Pulmonary artery endothelial cell (primary cell): ENCODE measurements at regions not wholly inside any gene's neighbourhood (a gene's known extent, or its start where the extent isn't known, plus 50 kb on each side); places are given as distances from the start of the nearest gene placed in this dataset.
A peak's percentile ranks its signal among the peaks of the same experiment; 100 is the strongest.
"Not testable (repeated sequence)": the region's sequence is repeated elsewhere in the genome, so short reads cannot be mapped to it uniquely, and the experiment has no call there.

Source experiments
- DNase-seq: peaks from one replicate; pipeline ENCODE4 v3.0.0-alpha.2; 2011; ENCODE audit warnings: low read depth, low spot score

DNA sequence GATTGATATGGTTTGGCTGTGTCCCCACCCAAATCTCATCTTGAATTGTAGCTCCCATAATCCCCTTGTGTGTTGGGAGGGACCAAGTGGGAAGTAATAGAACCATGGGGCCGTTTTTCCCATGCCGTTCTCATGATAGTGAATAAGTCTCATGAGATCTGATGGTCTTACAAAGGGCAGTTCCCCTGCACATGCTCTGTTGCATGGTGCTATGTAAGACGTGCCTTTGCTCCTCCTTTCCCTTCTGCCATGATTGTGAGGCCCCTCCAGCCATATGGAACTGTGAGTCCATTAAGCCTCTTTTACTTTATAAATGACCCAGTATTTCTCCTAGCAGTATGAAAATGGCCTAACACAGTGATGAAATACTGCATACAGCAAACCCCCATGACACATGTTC is 84.8 kb upstream of the SELENOP start:
- DNase-seq, result no peak

DNA sequence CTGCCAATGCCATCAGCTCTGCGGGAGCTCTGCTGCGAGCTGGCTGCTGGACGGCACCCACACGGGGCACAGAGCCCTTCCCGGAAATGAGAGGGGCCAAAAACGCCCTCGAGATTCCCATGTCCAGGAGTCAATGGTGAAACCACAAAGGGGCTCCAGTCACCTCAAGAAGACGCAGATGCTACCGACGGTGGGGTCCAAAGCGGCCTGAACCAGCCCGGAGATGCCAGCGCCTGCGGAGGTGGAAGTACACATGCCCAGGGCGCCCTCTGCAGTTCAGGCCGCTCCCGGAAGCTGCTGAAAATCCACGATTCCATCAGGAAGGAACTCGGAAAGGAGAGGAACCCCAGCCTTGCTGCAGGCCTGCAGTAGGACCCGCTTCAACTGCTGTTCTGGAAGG is 82.4 kb upstream of the SELENOP start:
- no peak for DNase-seq

DNA sequence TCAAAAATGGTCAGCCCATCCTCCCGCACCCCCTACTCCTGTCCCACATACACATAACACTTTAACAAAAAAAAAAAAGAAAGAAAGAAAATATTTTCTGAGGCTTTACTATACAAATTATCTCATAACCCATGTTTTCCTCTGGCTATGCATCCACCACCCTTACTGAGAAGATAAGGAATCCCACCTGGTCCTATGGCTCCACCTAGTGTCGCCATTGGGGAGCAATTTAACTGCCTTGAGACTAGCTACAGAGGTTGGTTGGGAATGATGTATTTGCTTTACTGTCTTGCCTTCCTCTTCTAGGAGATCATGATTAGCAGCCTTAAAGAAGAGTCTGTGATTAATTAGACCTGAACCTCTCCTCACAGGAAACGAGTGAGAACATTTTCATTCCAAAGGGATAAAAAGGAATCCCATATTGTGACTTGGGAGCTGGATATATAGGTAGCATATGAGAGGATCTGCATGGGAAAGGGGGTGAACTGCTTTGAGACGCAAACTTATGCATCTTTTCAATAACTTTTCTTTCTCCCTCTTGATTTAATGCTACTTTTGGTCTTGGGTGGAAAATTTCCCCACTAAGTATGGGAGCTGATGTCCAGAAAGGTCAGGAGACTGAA is 77.7 kb upstream of the SELENOP start:
- DNase-seq, result peak; percentile 26

DNA sequence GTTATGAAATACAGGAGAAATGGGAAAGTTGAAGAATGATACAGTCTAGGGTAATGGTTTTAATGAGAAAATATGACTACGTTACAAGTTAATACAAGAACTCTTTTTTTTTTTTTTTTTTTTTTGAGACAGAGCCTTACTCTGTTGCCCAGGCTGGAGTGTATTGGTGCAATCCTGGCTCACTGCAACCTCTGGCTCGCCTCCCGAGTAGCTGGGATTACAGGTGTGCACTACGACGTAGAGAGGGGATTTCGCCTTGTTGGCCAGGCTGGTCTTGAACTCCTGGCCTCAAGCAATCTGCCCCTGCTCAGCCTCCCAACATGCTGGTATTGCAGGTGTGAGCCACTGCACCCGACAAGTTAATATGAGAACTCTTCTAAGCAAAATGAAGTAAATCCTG is 77.1 kb upstream of the SELENOP start:
- no peak for DNase-seq

DNA sequence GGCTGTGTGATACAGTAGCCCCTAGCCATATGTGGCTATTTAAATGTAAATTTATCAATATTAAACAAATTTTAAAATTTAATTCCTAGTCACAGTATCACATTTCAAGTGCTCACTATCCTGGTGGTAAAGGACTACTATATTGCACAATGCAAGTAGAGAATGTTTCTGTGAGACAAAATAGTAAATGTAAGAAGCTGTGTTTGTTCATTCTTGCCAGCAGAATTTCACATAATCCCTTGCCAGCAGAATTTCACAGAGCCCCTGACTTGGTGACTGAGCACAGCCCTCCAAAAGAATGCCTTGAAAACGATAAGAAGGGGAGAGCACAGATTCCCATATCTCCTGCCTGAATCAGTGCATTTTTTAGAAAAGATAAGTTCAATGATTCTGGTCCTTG is 75.9 kb upstream of the SELENOP start:
- no peak for DNase-seq

DNA sequence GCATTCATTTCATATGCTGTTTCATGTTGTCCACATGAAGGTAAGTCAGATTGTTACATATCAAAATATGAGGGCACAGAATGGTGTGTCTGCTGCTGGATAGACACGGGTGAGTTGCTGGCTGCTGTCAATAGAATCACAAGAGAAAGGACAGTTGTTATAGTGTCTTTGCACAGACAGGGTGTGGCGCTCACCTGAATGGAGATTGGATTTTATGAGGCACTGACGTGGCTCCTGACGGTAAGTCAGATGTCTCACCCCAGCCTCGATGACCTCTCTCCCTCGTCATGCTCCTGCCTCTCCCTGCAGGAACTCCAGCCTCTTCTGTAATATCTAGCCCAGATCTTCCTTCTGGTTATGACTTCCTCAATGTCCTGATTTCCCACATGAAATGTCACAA is 75.4 kb upstream of the SELENOP start:
- DNase-seq, result no peak

DNA sequence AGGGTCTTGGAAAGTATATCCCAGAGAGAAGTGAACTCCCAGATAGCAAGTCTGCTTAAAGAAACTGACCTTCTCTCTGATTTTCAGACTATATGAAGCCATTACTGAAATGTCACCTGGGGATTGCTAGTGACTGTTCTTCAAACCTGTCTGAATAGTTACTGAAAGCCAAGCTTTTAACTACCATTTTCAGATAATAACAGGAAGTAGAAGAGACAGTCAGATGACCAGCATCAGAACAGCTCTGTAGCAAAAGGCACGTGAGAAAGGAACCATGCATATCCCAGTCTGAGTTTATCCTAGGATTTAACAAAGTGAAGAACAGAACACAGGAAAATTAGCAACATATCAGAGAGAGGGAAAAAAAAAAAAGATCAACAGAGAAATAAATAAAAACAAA is 74.9 kb upstream of the SELENOP start:
- DNase-seq, result no peak

DNA sequence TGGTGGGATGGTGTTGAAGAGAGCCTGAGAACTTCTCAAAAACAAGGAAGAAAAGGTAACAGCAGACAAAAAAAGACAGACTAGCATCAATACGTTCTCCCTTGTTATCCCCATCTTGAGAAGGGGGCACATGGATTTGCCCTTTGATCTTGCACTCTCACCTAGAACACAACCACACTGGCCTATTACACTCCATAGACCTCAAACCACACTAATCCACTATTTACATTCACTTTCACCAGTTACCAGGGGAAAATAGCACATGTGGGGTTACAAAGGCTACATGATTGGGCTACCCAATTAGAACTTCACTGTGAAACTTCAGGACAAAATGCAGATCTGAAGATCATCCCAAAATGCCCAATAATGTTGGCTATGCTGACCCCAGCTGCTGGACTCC is 72.6 kb upstream of the SELENOP start:
- no peak for DNase-seq

DNA sequence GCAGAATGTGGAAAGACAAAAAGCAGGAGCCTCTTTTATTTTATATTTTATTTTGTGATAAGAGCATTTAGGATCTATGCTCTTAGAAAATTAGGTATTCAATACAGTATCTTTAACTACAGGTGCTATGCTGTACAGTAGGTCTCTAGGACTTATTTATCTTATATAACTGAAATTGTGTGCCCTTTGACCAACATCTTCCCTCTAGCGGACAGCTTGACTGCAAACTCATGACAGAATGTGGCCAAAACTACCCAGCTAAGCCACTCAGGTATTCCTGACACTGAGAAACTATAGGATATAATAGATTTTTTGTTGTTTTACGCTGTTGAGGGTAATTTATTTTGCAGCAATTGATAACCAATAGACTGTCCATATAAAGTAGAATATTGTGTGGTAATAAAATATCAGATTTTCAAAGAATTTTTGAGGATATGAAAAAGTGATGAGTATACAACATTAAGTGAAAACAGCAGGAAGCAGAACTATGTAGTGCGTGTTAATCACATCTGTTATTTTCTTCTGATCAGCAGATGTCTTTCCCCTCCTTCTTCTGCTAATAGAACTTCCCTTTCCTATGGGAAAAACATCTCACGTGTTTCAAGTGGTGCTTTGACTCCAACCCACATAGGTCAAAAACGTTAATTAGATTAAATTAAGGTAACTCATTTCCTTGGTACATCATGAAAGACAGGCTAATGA is 69.9 kb upstream of the SELENOP start:
- no peak for DNase-seq

DNA sequence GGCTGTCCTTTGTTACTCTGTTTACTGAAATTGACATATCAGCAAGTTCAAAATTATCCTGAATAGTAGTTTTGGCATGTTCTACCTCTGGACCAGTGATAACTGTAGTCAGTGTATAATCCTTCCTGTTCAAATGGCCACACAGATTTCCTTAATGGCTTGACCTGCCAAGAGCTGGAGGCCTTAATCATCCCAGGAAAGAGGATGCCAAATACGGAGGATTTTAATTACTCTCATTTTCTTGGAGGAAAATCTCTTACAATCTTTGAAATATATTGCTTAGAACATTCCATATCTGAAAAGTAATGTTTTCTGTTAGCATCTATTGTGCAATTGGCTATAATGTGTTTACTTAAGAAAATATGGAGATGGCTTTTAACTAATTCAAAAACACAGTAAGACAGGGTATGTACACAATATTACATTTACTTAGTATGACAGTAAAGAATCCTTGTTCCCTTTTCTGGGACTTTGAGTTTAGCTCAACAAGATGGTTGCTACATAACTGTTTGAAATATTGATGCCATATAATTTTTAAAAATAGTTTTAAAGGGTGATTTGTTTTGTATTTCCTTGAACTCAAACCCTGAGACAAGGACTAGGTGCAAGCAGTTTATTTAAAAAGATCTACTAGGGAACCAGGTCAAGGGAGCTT is 68.9 kb upstream of the SELENOP start:
- no peak for DNase-seq

DNA sequence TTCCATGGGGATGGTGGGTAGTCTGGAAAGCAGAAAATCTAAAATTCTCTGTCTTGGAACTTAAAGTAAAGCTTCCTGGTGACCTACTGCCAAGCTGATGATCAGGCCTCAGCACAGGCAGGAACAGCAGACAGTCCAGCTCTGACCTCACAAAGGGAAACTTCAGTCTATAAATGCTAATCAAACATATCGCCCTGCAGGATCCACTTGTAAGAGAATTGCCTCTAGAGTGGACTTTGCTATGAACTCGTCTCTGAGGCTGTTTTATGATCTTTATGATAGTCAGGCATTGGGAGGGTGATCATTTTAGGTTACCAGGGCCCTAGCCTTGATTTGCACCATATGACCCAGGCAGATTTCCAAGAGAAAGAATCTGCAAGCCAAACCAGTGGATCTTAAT is 67.6 kb upstream of the SELENOP start:
- DNase-seq, result no peak

DNA sequence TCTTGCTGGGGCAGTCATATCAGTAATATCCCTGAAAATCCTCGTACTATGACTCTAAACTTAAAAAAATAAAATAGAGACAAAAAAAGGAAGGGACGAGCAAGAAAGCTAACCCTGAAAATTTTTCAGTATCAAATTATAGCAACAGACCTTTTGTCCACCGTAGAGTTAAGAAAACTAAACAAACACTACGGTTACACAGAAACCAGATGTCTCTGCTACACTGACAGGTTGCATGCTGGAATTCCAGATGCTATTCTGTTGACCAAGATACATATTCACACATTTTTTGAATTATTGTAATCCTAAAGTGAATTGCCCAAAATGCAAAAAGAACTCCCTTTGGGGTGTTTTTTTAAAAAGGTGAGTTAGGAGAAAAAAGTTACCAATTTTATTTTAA is 66.9 kb upstream of the SELENOP start:
- DNase-seq, result no peak

DNA sequence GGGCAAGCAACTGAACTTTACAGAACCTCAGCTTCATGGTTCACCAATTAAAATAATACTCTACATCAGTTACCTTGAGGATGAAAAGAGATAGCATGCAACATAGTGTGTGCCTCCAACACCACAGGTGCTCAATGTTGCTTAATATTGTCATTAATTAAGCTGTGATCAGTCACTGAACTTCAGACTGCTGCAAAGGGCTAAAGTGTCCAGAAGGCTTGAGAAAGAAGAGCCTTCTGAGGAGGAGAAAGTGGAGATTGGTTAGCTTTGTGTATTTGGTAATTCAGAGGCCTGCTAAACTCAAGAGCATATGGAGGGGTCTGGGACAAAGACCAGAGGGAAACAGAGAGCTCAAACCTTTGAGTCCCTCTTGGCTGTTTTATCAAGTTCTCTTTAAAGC is 66.3 kb upstream of the SELENOP start:
- no peak for DNase-seq

DNA sequence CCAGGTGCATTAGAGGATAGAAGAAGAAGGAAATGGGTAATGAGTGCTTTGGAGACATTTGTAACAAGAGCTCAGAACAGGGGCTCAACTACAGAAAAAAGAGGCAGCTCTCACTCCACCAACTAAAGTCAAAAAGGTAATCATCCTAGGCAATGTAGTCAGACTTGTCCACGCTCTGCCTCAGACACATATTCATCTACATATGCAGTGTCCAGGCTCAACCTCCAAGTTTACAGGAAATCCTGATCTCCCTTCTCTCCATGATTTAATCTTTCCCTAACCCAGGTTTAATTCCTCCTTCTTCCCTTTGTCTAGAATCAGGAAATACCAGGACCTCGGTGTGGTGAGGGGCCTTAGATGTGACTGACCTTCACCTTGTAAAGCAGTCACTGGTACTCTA is 65.7 kb upstream of the SELENOP start:
- DNase-seq, result no peak

DNA sequence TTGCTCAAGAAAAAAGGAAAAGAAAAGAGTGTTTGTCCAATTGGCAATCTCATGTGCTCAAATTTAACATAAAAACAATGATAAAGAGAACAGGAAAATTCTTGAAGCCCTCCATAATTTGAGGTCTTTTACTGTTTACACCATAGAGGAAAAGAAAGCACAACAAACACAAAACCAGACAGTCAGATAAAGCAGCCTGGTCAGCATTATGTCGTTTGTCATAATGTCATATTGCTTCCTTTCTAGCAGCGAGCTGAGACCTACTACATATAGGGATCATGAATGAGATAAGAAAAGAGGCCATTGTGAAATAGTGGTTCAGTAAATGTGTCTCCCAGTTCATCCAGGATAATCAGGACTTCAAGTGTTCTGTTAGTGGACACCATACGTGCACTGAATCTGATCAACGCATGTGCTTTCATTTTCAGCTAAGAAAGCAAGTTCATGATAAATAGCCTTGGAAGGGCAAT is 64.7 kb upstream of the SELENOP start:
- no peak for DNase-seq

DNA sequence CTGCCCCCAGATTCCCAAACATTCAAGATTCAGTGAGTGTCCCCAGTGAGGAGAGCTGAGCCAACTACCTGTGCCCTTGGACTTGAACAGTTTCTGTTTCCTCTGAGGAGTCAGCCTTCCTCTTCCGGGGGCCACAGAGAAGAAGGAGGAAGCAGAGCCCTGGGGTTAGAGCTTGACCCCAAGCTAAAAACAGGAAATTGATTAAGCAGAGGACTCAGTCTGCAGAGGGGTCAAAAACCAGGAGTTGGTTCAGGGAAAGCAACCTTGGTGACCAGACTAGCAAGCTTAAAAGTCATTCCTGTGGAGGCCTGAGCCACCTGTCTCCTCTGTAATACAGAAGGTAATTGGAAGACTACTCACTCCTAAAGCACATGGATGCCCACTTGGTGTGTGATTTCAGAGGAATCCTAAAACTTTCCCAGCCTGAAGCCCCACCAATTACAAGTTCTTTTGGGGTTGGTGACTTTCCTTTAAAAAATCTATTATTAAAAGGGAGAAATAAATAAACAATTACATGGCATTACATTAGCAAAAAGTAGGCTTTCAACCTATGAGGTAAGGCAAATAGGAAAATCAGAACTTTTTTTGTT is 64.2 kb upstream of the SELENOP start:
- DNase-seq, result no peak

DNA sequence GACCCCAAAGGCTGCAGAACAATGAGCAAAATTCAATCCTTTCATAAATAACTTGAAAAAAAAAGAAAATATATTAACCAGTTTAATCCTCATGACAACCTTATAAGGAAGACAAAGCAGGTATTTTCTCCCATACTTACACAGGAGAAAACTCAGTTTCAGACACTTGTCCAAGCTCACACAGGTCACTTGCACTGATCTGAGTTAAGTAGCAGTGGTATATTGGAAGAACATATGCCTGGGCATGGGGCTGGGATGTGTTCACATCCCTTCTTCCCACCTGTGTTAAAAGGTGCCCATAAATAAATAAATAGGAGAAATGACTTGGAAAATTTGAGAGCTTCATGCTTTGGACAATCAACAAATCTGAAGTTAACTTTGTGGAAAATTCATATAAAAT is 63.5 kb upstream of the SELENOP start:
- DNase-seq, result no peak

DNA sequence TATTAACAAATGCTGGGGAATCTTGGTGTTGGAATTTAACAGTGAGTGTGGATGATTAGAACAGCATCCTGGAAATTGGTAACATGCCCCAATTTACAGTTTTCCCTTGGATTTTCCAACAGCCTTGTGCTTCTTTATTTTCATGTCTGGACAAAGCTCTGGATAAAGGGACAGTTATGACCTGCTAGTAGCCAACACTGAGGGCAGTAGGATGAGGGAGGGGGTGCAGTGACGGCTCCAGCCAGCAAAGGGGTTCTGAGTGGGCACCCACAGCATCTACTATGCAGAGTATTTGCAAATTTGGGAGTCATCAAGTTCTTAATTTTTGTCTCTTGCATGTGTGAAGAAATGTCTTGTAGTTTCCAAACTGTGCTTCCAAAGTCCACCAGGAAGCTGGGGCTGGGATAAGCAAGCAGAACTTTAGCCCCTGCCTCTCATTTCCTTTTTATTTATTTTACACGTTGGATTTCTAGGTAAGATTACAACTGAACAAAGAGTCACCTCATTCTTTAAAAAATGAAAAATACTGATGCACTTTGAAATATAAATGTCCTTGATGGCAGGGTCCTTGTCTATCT is 63.0 kb upstream of the SELENOP start:
- DNase-seq, result no peak

DNA sequence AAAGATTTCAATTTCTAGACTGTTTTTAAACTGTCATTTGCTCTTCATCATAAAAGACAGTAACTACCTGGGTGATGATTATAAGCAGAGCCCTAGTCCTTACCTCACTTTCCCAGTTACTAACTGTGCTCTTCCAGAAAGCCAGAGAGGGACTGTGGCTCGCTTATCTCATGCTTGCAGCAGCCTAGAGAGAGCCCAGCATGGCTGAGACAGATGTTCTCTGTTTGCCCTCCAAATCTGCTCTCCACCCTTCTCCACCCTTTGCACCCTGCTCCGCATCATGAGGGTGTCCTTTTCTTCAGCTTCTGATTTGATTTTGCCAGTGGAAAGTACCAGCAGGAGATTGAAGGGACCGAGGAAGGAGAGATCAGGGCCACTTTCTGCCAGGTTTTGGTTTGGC is 61.2 kb upstream of the SELENOP start:
- DNase-seq, result no peak

DNA sequence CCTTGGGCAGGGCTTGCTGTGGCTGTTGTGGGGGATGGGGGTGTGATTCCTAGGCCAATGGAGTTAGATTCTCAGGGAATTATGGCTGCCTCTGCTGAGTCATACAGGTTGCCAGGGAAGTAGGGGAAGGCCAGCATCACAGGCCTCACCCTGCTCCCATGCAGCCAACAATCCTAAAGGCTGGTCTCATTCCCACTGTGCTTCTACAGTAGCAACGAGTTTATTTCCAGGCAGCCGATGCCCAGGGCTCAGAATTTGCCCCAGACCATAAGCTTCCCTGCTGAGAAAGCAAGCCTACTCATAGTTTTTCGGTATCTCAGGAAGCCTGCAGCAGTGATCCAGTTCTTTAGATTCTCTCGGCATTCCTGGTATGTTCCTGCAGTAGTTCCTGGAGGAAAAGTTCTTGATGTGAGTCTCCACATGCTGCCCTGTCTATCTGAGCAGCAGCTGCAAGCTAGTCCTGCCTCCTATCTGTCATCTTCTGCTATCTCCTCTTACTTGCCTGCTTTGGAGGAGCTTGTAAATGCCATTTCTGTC is 59.3 kb upstream of the SELENOP start:
- DNase-seq, result no peak

DNA sequence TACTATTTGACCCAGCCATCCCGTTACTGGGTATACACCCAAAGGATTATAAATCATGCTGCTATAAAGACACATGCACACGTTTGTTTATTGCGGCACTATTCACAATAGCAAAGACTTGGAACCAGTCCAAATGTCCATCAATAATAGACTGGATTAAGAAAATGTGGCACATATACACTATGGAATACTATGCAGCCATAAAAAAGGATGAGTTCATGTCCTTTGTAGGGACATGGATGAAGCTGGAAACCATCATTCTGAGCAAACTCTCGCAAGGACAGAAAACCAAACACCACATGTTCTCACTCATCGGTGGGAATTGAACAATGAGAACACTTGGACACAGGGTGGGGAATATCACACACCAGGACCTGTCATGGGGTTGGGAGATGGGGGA is 56.7 kb upstream of the SELENOP start:
- DNase-seq, result not testable (repeated sequence)

DNA sequence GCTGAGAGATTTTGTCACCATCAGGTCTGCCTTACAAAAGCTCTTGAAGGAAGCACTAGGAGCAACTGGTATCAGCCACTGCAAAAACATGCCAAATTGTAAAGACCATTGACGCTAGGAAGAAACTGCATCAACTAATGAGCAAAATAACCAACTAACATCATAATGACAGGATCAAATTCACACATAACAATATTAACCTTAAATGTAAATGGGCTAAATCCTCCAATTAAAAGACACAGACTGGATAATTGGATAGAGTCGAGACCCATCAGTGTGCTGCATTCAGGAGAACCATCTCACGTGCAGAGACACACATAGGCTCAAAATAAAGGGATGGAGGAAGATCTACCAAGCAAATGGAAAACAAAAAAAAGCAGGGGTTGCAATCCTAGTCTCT is 53.1 kb upstream of the SELENOP start:
- DNase-seq, result not testable (repeated sequence)
